Activated T-cell treated with anti-CD3 and anti-CD28 coated beads, Interleukin-2, amount 50 U/mL, for 1 hour (primary cell): ENCODE measurements at regions not wholly inside any gene's neighbourhood (a gene's known extent, or its start where the extent isn't known, plus 50 kb on each side); places are given as distances from the start of the nearest gene placed in this dataset.
"Not testable (repeated sequence)": the region's sequence is repeated elsewhere in the genome, so short reads cannot be mapped to it uniquely, and the experiment has no call there.

Experiments
- DNase-seq: peaks from one replicate; pipeline ENCODE4 v3.0.0-alpha.2; 2020

DNA sequence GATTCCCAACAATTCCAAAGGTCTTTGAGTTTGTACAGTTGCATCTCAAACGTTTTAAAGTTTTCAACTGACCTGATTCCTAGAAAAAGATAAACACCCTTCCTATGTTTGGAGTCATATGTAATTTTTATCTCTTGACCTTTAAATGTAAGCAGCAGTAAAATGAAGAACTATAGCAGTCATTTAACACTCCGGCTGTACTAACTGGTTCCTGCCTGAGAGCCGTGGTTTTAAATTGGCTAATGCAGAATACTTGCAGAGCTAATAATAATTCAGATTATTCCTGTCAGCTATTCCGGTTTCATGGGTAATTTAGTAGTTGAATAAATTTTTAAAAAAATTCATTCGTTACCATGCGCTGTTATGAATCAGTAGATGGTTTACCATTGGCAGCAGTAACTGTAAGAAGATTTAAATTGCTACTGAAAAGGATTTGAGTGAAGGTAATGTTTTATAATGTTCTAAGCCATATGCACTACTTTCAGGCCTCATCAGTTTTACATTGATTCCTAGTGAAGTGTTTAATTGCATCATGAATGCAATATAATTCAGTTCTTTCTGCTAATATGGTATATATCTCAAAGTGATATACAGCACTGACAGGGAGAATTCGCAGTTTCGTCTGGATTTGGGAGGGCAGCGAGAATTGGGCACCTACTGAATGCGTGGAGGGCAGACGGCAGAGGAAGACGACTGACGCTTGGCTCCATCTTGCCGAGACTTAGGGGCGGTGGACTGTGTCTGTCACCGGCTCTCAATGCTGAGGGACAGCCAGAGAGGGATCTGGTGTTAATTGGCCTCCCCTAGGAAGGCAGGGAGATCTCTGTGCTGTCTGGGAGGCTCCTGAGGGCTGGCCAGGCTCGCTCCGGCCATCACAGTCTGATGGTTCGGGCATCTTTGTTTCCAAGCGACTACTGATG lies 217.7 kb downstream of the PHETA1 start:
- DNase-seq: no peak

DNA sequence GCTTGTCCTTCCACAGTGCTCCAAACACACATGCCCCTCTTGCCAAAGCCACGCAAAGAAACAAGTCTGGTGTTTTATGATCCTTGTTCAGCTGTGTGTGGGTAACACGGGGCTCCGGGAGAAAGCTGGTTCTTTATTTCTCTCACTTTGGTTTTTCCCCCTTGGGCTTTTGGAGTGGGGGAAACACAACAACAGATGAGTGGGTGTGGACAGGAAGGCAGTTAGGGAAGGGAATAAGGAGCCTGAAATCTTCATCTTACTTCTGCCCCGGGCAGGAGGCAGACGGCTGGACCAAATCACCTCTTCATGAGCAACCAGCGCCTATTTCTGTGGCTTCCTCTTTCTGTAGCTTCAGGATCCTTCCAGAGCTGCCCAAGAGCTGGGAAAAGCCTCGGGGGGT lies 218.5 kb downstream of the PHETA1 start:
- DNase-seq: no peak

DNA sequence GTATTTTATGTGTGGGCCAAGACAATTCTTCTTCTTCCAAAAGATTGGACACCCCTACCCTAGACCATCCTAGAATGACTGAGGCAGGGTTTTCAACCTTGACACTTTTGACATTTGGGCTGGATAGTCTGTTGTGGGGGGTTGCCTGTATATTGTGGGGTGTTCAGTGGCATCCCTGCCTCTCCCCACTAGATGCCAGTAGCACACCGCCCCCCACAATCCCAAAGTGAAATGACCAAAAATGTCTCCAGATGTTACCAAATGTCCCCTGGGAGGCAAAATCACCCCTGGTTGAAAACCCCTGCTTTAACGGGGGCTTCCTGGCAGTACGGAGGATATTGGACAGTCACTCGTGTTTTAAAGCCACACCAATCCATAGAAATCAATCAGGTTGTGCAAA lies 219.6 kb downstream of the PHETA1 start:
- no peak for DNase-seq

DNA sequence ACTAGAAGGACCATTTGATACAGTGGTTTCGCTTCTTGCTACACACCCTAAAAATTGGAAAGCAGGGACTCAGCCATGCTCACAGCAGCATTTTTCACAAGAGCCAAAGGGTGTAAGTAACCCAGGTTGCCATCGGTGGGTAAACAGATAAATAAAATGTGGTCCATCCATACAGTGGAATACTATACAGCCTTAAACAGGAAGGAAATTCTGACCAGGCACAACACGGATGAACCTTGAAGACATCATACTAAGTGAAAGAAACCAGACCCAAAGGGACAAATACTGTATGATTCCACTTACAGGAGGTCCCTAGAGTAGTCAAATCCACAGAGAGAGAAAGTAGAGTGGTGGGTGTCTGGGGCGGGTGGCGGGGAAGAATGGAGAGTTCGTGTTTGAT lies 220.9 kb downstream of the PHETA1 start:
- no peak for DNase-seq

DNA sequence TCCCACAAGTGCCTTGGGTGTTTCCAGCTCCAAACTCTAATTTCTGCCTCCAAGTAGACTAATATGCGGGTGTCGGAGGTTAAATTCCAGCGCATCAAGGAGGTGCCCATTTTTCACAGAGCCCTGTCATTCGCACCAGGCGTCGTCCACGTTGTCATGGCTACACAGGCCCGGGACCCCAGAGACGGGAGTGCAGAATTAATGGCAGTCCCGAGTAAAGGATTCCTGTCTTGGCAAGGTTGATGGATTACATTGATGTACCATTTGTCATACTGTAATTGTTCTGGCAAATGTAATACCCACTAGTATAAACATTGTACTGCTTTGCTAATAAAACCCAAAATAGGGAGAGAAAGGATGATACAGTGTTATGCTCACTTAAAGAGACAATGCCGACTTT lies 222.9 kb upstream of the MYL2 start:
- no peak for DNase-seq

DNA sequence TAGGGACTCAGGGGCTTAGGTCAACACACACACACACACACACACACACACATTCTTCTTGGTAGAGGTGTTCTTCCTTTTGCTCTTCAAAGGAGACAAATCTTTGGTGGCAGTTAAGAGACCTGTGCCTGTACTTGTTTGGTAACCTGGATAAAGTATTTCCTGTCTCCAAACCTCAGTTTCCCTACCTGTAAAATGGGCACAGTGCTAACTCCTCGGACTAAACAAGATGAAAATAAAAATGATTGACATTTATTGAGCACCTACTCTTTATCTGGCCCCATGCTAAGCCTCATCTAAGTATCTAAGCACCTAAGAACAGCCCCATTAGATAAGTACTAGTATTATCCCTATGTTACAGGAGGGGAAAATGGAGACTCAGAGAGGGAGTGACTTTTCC lies 220.8 kb upstream of the MYL2 start:
- no peak for DNase-seq

DNA sequence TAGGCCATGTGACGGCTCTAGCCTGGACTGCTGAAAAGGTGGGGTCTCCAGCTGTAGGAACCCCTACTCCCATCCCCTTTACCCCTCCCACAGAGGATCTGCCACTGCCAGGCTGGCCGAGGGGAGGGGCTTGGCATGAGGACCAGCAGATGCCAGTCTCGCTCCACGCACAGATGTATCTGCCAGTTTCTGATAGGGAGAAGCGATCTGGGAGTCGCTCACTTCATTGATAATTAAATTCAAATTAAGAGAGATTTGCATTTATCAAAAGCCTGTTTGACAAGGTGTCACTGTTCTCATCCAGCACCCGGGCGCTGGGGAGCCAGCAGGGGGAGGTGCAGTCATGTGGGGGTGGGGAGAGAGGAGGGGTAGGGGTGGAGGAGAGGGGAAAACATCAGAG lies 217.6 kb upstream of the MYL2 start:
- DNase-seq: no peak

DNA sequence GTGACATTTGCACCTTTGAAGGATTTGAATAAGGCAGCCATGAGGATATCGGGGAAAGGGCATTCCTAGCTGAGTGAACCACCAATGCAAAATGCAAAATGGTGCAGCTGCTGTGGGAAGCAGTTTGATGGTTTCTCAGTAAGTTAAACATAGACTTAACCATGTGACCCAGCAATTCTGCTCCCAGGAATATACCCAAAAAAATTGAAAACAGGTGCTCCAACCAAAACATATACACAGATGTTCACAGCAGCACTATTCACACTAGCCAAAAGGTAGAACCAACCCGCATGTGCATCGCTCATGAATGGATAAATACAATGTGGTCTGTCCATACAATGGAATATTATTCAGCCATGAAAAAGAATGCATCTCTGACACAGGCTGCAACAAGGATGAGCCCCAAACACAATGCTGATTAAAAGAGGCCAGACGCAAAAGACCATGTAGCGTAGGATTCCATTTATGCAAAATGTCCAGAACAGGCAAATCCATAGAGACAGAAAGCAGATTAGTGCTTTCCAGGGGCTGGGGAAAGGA lies 215.0 kb upstream of the MYL2 start:
- no peak for DNase-seq

DNA sequence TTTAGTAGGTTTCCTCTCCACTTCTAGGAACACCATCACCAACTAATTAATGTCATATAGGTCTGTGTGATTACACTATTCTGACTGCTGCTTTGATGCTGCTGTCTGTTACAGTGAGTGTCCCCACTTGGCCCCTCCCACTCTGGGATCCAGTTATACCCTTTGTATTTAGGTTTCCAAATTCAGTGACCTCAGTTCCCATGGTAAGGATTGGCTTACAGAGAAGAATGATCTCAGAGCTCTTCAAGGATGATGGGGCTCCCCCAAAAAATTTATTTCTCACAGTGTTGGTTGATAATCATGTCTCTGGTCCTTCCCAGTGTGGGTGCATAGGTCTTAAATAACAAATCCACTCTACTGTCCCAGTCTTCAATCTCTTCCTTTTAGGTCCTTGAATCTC lies 210.0 kb upstream of the MYL2 start:
- DNase-seq: no peak

DNA sequence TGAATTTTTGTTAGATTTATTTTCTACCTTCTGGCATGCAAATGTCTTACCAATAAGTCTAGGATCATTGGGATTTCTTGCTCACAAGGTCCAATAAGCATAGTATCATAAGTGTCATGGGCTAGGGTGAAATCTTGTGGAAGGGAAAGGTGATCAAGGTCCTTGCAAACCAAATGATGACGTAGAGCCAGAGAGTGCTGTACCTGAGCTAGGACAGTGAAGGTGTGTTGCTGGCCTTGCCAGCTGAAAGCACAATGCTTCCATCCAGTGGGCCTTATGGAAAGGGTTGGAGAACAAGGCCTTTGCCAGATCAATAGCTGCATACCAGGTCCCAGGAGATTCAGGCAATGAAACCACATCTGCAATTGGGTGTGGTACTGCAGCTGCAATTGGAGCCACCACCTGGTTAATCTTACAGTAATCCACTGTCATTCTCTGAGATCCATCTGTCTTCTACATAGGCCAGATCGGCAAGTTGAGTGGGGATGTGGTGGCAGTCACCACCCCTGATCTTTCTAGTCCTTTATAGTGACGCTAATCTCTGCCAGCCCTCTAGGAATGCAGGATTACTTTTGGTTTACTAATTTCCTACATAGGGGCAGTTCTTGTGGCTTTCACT lies 208.9 kb upstream of the MYL2 start:
- DNase-seq: no peak

DNA sequence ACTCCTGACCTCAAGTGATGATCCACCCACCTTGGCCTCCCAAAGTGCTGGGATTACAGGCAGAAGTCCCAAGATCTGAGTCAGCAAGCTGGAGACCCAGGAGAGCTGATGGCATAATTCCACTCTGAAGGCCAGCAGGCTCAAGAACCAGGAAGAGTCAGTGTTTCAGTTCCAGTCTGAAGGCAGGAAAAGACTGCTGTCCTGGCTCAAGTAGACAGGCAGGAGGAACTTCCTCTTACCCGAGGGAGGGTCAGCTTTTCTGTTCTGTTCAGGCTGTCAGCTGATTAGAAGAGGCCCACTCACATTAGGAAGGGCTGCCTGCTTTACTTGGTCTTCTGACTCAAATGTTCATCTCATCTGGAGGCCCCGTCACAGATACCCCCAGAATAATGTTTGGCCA lies 206.0 kb upstream of the MYL2 start:
- DNase-seq: no peak

DNA sequence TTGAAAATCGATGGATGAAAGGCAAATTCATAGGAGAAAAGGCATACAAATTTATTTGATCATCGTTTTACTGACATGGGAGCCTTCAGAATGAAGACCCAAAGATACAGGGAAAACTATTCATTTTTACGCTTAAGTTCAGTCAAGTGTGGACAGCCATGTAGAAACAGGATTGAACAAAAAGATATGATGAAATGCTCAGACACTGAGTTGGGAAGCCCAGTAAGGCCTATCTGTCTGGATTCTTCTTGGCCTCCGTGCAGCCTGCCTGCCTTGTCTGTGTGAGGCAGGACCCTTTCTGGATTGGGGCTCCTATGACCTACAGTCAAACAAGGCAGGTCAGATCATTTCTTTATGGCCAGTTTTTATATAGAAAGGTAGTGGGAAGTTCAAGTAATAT lies 203.8 kb upstream of the MYL2 start:
- DNase-seq: no peak

DNA sequence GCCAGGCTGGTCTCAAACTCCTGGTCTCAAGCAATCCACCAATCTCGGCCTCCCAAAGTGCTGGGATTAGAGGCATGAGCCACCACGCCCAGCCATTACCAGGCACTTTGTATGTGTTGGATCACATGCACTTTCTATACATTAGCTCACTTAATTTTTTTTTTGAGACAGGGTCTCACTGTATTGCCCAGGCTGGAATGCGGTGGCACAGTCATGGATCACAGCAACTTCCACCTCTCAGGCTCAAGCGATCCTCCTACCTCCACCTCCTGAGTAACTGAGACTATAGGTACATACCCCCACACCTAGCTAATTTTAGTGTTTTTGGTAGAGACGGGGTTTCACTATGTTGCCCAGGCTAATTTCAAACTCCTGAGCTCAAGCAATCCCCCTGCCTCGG lies 203.0 kb upstream of the MYL2 start:
- DNase-seq: no peak

DNA sequence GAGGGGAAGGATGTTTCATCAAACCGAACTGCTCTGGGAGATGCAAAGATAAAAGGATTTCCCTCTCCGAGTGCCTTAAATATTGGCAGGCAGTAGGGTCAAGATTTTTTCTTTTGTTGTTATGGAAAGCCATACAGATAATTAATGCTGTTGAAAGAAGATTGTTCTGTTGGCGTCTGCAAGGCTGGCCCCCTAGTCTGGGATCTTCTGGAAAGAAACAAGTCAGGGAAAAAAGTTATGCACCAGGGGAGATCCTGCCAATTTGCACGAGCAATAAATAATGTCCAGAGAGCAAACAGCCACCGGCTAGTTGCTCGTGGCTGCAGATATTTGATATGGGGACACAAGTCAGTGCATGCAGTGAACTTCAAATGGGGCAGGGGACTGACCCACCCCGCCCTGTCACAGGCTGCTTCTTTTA lies 202.1 kb upstream of the MYL2 start:
- no peak for DNase-seq

DNA sequence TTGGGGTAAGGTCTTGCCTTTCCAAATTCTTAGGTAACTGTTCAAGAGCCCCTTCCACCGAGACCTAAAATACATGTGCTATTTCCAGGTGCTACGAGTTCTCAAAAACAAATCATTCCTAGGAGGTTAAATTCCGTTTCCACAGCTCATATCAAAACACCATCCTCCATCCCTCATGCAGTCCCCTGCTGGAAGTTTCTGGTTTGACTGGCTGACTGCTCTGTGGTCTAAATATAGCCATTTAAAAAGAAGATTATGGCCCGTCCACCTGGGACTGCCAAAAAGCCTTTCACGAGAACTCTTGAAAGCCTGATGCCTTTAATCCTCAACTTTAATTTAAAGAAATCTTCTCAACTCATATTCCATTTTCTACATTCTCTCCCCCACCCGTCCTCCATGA lies 201.5 kb upstream of the MYL2 start:
- no peak for DNase-seq

DNA sequence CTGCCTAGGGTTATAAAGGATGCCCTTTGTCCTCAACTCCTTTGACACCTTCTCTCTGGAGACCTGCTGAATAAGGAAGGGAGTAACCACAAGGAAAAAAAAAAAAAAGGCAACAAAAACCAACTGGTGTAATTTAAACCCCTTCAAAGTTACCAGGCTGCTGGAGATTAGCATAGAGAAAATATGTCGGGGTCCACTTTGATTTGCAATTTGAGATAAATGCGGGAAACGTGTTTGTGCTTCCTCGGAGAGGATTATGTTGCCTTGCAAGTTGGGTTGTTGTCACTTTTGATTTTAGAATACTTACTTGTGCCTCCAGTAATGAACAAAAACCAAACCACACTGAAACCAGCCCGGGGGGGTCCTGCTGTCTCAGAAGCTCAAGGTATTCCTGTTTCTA lies 200.2 kb upstream of the MYL2 start:
- DNase-seq: no peak

DNA sequence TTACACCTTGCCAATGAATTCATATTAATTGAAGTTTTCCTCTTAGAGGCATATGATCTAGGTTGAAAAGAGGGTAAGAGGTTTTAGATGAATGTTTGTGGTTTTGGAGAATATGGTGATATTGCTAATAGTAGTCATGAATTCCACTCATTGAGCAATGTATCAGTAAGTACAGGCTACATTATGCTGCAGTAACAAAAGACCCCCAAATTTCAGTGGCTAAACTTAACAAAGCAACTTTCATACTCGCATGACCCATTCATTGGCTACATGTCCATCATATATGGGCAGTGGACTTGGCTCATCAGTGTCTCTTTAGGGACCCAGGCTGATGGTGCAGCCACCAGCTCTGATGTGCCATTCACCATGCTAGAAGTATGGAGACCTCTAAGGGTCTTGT lies 196.6 kb upstream of the MYL2 start:
- no peak for DNase-seq

DNA sequence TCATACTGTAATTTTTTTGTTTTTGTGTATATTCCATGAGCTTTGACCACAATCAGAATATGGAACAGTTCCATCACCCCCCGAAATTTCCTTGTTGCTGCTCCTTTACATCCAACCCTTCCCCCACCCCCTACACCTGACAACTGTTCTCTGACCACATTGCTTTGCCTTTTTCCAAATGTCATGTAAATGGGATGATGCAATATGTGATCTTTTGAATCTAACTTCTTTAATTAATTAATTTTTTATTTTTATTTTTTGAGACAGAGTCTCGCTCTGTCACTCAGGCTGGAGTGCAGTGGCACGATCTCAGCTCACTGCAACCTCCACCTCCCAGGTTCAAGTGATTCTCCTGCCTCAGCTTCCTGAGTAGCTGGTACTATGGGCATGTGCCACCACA lies 192.9 kb upstream of the MYL2 start:
- not testable (repeated sequence) for DNase-seq

DNA sequence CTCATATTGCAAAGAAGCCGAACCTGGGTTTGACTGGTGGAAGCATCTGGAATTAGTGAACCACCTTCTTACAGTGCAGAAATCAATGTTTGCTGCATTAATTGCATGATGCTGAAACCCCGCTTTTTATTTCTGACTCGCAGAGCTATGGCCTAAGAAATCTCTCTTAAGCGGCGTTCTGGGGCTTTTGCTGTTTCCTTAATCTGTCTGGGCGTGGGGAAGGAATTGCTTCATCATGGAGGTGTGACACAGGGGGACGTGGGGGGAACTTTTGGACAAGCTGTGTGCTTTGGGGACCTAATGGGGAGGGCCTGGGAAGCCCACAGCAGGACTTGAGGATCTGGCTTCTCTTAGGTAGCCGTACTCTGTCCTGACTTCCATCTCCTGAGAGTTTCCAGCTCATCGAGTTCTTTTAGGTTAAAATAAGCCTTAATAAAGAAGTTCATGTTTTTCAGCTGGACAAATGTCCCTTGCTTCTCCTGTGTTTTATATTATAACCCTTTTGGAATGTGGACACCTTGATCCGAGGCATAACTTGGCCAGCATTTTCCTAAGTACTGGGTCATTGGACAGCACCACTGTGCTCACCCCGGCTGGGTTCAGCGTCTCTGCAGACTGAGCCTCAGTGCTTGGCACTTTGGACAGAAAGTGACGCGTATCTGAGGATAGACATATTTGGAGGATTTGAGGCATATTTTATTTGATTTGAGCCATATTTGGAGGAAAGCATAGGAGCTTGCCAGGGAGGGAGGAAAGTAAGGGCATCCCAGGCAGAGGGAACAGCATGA lies 192.1 kb upstream of the MYL2 start:
- DNase-seq: no peak

DNA sequence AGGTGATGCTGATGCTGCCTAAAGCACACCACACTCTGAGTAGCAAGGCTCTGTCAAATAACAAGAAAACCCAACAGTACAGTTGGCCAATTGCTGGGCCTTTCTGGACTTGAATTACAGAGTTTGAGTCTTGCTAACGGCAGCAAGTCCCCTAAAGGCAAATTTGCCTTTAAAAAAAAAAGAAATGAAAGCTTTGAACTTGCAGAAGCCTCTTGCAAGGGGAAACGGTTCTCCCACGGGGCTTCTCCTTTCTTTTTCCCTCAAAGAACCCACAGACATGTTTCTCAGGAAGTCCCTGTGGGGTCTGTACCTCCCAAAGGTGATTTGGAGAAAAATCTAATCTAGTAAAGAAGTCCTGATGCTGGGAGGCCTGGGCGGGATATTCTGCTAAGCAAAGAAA lies 191.3 kb upstream of the MYL2 start:
- no peak for DNase-seq

DNA sequence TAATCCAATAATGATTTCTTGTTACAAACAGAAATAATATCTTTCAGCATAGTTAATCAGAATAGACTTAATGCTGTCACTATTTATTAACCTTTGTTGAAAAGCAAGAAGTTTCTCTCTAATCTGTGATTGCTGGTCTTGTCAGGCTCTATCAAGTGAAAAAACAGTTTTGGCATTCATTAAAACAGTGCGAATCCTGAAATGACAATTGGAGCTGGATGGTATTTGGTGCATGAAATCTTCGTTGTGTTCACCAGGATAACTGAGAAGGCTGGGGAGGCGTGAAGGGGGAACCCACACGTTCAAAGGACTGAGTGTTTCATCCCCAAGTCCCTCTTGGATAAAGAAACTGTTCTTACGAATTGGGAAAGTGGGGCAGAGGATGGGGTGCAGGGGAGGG lies 190.2 kb upstream of the MYL2 start:
- DNase-seq: no peak

DNA sequence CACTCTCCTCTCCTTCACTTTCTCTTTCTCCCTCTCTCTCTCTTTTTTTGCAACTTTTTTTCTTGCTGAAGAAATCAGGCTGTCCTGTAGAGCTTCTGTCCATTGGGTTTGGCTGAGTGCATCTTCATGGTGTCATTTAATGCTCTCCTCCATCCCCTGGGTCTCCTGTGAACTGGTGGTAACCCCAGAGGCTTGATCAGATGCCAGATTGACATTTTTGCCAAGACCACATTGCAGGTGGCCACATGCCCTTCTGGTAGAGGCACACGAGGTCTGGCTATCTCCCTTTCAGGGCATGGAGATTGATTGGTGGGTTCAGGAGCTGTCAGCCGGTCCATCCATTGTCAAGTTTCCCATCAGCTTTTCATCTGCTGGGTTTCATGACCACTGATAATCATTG lies 188.3 kb upstream of the MYL2 start:
- DNase-seq: no peak

DNA sequence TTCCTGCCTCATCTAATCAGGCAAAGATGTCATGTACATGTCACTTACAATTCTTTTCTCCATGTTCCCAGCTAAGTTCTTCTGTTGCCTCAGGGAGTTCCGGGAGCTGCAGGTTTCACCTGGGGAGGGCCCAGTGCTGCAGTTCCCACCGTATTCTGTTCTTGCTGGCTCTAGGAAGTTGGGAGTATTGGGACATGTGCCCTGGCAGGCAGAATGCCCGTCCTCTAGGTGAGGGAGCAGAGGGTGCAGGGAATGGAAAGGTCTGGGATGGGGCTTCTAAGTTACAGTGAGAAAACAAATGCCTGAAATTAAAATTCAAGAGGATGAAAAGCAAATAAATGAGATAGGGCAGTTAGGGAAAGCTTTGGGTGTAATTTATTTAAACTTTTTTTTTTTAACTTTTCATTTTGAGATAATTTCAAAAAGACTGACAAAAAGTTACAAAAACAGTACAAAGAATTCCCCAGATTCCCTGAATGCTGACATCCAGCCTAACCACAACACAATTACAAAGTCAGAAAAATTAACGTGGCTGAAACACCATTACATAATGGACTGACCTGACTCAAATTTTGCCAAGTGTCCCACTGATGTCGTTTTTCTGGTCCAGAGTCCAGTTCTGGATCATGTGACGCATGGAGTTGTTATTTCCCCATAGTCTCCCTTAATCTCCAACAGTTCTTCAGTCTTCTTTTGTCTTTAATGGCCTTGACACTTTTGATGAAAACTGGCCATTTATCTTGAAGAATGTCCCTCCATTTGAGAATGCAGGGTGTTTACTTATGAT lies 187.2 kb upstream of the MYL2 start:
- DNase-seq: no peak
